ENCODE measurements at regions not wholly inside any gene's neighbourhood (a gene's known extent, or its start where the extent isn't known, plus 50 kb on each side); places are given as distances from the start of the nearest gene placed in this dataset.

- Histone ChIP-seq H3K4me1 (replicated peaks in 1 of 2; ENCODE audit: control insufficient read depth in 2 of 2, insufficient read depth in 2 of 2, low read length in 2 of 2) (peaks cover 0 to 7% of the 10 kb centered on the region in 2 experiments; a peak in 2 of 5 replicates), H3K9me3 (replicated peaks; ENCODE audit: control insufficient read depth, insufficient read depth, low read depth, low read length) (no peaks in the 10 kb centered on the region), H3K4me2 (ENCODE audit: insufficient read depth, low read length) (no peak overlapping the region), H2AFZ (ENCODE audit: low read depth, low read length) (no peak overlapping the region), H3K9me1 (ENCODE audit: control insufficient read depth, insufficient read depth, low read length) (no peaks in the 10 kb centered on the region), H3K36me3 (ENCODE audit: control insufficient read depth, insufficient read depth, low read length) (no peaks in the 10 kb centered on the region), H3K4me3 (no peak overlapping the region), H3K9ac (ENCODE audit: insufficient read depth in 1 of 2, low read depth in 2 of 2, low read length in 2 of 2) (no peak overlapping the region), H4K20me1 (replicated peaks; ENCODE audit: control insufficient read depth, insufficient read depth, low read length) (no peaks in the 10 kb centered on the region), H3K79me2 (ENCODE audit: control insufficient read depth, insufficient read depth, low read length) (no peaks in the 10 kb centered on the region), H3K27me3 (ENCODE audit: control insufficient read depth in 2 of 2, insufficient read depth in 2 of 2, low read length in 2 of 2) (no peaks in the 10 kb centered on the region), H3K27ac (ENCODE audit: extremely low read depth, low read depth, low read length) (no peak overlapping the region)
- ATAC-seq (no peak), FAIRE-seq (no peak), DNase-seq (ENCODE audit: extremely low read depth in 1 of 4, low spot score in 3 of 4) (no peak)
- ChIA-PET CTCF (ENCODE audit: low intra/inter-chr PET ratio) (no interaction called here), POLR2A (interaction anchor here (1.2 kb wide), 1 partner anchor 9 kb away, joined by 6 read pairs; no protein-coding TSS in a partner anchor)
- in situ Hi-C loops (cut with MboI) = loop anchor here (10.0 to 25.0 kb wide), 2 partner anchors 1282 to 1475 kb away; no protein-coding TSS in a partner anchor
- intact Hi-C loops (cut with micrococcal nuclease) = no loop called here
- no peak for TF ChIP-seq GABPB2 (CRISPR knock-in tag; conservative IDR thresholded peaks at IDR 0.05)
- TF ChIP-seq SIRT6 (IDR thresholded peaks at IDR 0.05; ENCODE audit: low read depth, low read length) = no peak
- no peak for TF ChIP-seq RBM22 (IDR thresholded peaks at IDR 0.05; ENCODE audit: low read depth, low read length, poor library complexity, severe bottlenecking)
- no peak for TF ChIP-seq SP1 (CRISPR knock-in tag; IDR thresholded peaks at IDR 0.05)
- no peak for TF ChIP-seq ZNF165 (CRISPR knock-in tag; IDR thresholded peaks at IDR 0.05; ENCODE audit: borderline replicate concordance)
- no TSS peak for BruUV-seq (replicated peaks)
- WGBS (ENCODE audit: insufficient coverage, low coverage, missing lambda C conversion rate) = 0% methylated on average over 1 of the region's 1 CpG
These were observed 192.7 kb downstream of the RNF144B start for GRCh38 chr6:18579869-18580268.

GRCh38 chr6:18584372-18584771 lies 197.2 kb downstream of the RNF144B start:
- ChIA-PET POLR2A (no interaction called here), CTCF (ENCODE audit: low intra/inter-chr PET ratio) (no interaction called here)
- no peak for DNase-seq (ENCODE audit: extremely low read depth in 1 of 4, low spot score in 3 of 4)
- Histone ChIP-seq H3K9ac (ENCODE audit: insufficient read depth in 1 of 2, low read depth in 2 of 2, low read length in 2 of 2) (no peak overlapping the region), H3K4me2 (ENCODE audit: insufficient read depth, low read length) (no peak overlapping the region), H3K79me2 (ENCODE audit: control insufficient read depth, insufficient read depth, low read length) (no peaks in the 10 kb centered on the region), H3K4me3 (no peak overlapping the region), H3K4me1 (replicated peaks in 1 of 2; ENCODE audit: control insufficient read depth in 2 of 2, insufficient read depth in 2 of 2, low read length in 2 of 2) (peaks cover 0 to 7% of the 10 kb centered on the region in 2 experiments; a peak in 2 of 5 replicates), H3K27me3 (ENCODE audit: control insufficient read depth in 2 of 2, insufficient read depth in 2 of 2, low read length in 2 of 2) (no peaks in the 10 kb centered on the region), H4K20me1 (replicated peaks; ENCODE audit: control insufficient read depth, insufficient read depth, low read length) (no peaks in the 10 kb centered on the region), H2AFZ (ENCODE audit: low read depth, low read length) (peak overlapping the region; percentile 27; the same call in 1 of the 2 replicates), H3K27ac (ENCODE audit: extremely low read depth, low read depth, low read length) (peak overlapping the region; percentile 67; the same call in 2 of the 3 replicates), H3K9me1 (ENCODE audit: control insufficient read depth, insufficient read depth, low read length) (no peaks in the 10 kb centered on the region), H3K9me3 (replicated peaks; ENCODE audit: control insufficient read depth, insufficient read depth, low read depth, low read length) (no peaks in the 10 kb centered on the region), H3K36me3 (ENCODE audit: control insufficient read depth, insufficient read depth, low read length) (no peaks in the 10 kb centered on the region)
- in situ Hi-C loops (cut with MboI) (loop anchor here (10.0 to 25.0 kb wide), 2 partner anchors 1278 to 1470 kb away; no protein-coding TSS in a partner anchor), intact Hi-C loops (cut with micrococcal nuclease) (no loop called here)
- WGBS (ENCODE audit: insufficient coverage, low coverage, missing lambda C conversion rate) = 0% methylated on average over 4 of the region's 4 CpGs
- no peak for FAIRE-seq
- ATAC-seq = no peak
- no TSS peak for BruUV-seq (replicated peaks)
- TF ChIP-seq ZC3H11A (IDR thresholded peaks at IDR 0.05; ENCODE audit: low read depth, low read length) (no peak), ZNF586 (CRISPR knock-in tag; conservative IDR thresholded peaks at IDR 0.05) (no peak), ARNT (IDR thresholded peaks at IDR 0.05) (no peak), ZNF324 (CRISPR knock-in tag; IDR thresholded peaks at IDR 0.05) (no peak), CBFA2T2 (conservative IDR thresholded peaks at IDR 0.05) (no peak), ATF4 (CRISPR knock-in tag; IDR thresholded peaks at IDR 0.05) (no peak), PATZ1 (CRISPR knock-in tag; IDR thresholded peaks at IDR 0.05; ENCODE audit: borderline replicate concordance) (no peak), ZBTB33 (CRISPR knock-in tag; IDR thresholded peaks at IDR 0.05) (no peak)
